GM12878 (cell line): ENCODE measurements at regions not wholly inside any gene's neighbourhood (a gene's known extent, or its start where the extent isn't known, plus 50 kb on each side); places are given as distances from the start of the nearest gene placed in this dataset.

Experiments used
- ATAC-seq: fragments of 200-7000 bp; cut with Tn5 transposase; 3 replicates; pipeline ENCODE4 v1.9.1; 2020; ENCODE audit warnings: mild to moderate bottlenecking, moderate library complexity
- BruUV-seq: library from RNA; stranded (reverse); fragments of 400-500 nt; replicated peaks from 2 replicates; lab custom pipeline; 2021; lab: Mats Ljungman, UMichigan
- CTCF ChIA-PET: fragments of 300-600 bp; sonication (Branson Sonifier 250); formaldehyde crosslinking; extraction: SDS; loops from one replicate; lab custom pipeline; 2021; ENCODE audit warnings: inconsistent platforms; lab: Yijun Ruan, JAX
- POLR2A ChIA-PET: fragments of 350-600 bp; formaldehyde crosslinking; extraction: SDS; loops from one replicate; lab custom pipeline; 2021; ENCODE audit warnings: inconsistent platforms; lab: Charles Lee
- RAD21 ChIA-PET: fragments of 300-600 bp; sonication (Branson Sonifier 250); formaldehyde crosslinking; loops from one replicate; lab custom pipeline; 2023; ENCODE audit warnings: antibody characterized with exemption; ENCODE audit not compliant: unreplicated experiment; lab: Charles Lee
- SMC1A ChIA-PET: fragments of 300-600 bp; sonication (Branson Sonifier 250); formaldehyde crosslinking; loops from one replicate; lab custom pipeline; 2023; ENCODE audit not compliant: unreplicated experiment, uncharacterized antibody; lab: Charles Lee
- DNase-seq: peaks from one replicate; pipeline ENCODE4 v3.0.0-alpha.2; 2011; ENCODE audit warnings: low read depth, low spot score
- FAIRE-seq: peaks from 3 replicates; lab custom pipeline; 2011; peaks lifted over from hg19 to GRCh38; lab: Jason Lieb, UNC
- H2AFZ ChIP-seq: 2 replicates; pipeline ENCODE4 v1.6.0; 2011; ENCODE audit warnings: low read depth, low read length, control low read depth; ENCODE audit not compliant: control insufficient read depth
- H3K27ac ChIP-seq: 2 replicates; pipeline ENCODE4 v1.5.1; 2011; ENCODE audit warnings: control low read depth; ENCODE audit not compliant: control insufficient read depth, insufficient read depth
- H3K27me3 ChIP-seq, 2 experiments: replicated peaks in 1 of 2; 2 replicates each; pipeline versions ENCODE4 v1.6.0 to v1.6.1; 2011; ENCODE audit warnings: low read length in 1 of 2; ENCODE audit not compliant: control insufficient read depth in 2 of 2, insufficient read depth in 2 of 2
- H3K36me3 ChIP-seq, 2 experiments: 2 replicates each; pipeline ENCODE4 v1.5.1; 2011; ENCODE audit warnings: low read length in 1 of 2; ENCODE audit not compliant: control insufficient read depth in 2 of 2, insufficient read depth in 2 of 2
- H3K4me1 ChIP-seq: 2 replicates; pipeline ENCODE4 v1.6.1; 2011; ENCODE audit warnings: mild to moderate bottlenecking, low read length, moderate library complexity, mixed read lengths; ENCODE audit not compliant: control insufficient read depth, insufficient read depth
- H3K4me2 ChIP-seq: 2 replicates; pipeline ENCODE4 v1.6.0; 2011; ENCODE audit warnings: control low read depth; ENCODE audit not compliant: control insufficient read depth, insufficient read depth
- H3K4me3 ChIP-seq: fragments of 200-600 bp; sonication (generic); 2 replicates; pipeline ENCODE4 v1.5.1; 2016
- H3K79me2 ChIP-seq: 2 replicates; pipeline ENCODE4 v1.6.0; 2011; ENCODE audit warnings: low read length; ENCODE audit not compliant: control insufficient read depth, insufficient read depth
- H3K9ac ChIP-seq: 2 replicates; pipeline ENCODE4 v1.8.0; 2011; ENCODE audit warnings: low read length, control low read depth, mixed read lengths; ENCODE audit not compliant: control insufficient read depth, insufficient read depth
- H3K9me3 ChIP-seq: replicated peaks from 3 replicates; pipeline ENCODE4 v1.5.1; 2011; ENCODE audit warnings: mild to moderate bottlenecking, low read length; ENCODE audit not compliant: control insufficient read depth, insufficient read depth
- H4K20me1 ChIP-seq: 2 replicates; pipeline ENCODE4 v1.6.0; 2011; ENCODE audit not compliant: control insufficient read depth, insufficient read depth
- ATF7 ChIP-seq: fragments of 450-650 bp; IDR thresholded peaks from 2 replicates; pipeline ENCODE4 v1.6.1; 2016; ENCODE audit warnings: low read depth, mild to moderate bottlenecking
- CBX5 ChIP-seq: sonication (generic); IDR thresholded peaks from 2 replicates; pipeline ENCODE4 v1.6.1; 2016; ENCODE audit warnings: low read depth, moderate library complexity, mild to moderate bottlenecking, inconsistent platforms
- CREM ChIP-seq: IDR thresholded peaks from 2 replicates; pipeline ENCODE4 v1.6.1; 2014; ENCODE audit warnings: antibody characterized with exemption, low read depth
- HDAC6 ChIP-seq: fragments of 200-600 bp; sonication (generic); IDR thresholded peaks from one replicate; pipeline ENCODE4 v1.8.0; 2017; ENCODE audit warnings: antibody characterized with exemption; ENCODE audit not compliant: unreplicated experiment
- HDGF ChIP-seq: fragments of 450-650 bp; IDR thresholded peaks from 2 replicates; pipeline ENCODE4 v1.6.1; 2016; ENCODE audit warnings: antibody characterized with exemption
- IKZF2 ChIP-seq, 2 experiments: fragments of 450-650 bp; IDR thresholded peaks; 2 replicates each; pipeline ENCODE4 v1.6.1; 2017; ENCODE audit warnings: mild to moderate bottlenecking in 2 of 2, moderate library complexity in 2 of 2
- KAT2A ChIP-seq: conservative IDR thresholded peaks from 2 replicates; pipeline ENCODE4 v1.6.1; 2011; ENCODE audit warnings: low read depth, low read length; ENCODE audit not compliant: control insufficient read depth
- MYB ChIP-seq: fragments of 150-350 bp; IDR thresholded peaks from 2 replicates; pipeline ENCODE4 v1.6.1; 2014; ENCODE audit warnings: mild to moderate bottlenecking, low read depth, low read length, borderline replicate concordance
- POLR2A ChIP-seq: IDR thresholded peaks from 2 replicates; pipeline ENCODE4 v1.6.1; 2011; ENCODE audit warnings: low read depth, mild to moderate bottlenecking, low read length
- RELA ChIP-seq: fragments of 450-650 bp; IDR thresholded peaks from 2 replicates; pipeline ENCODE4 v1.8.0; 2014; ENCODE audit warnings: borderline replicate concordance; ENCODE audit not compliant: partially characterized antibody
- SMARCA5 ChIP-seq: fragments of 450-650 bp; IDR thresholded peaks from 2 replicates; pipeline ENCODE4 v1.6.1; 2017; ENCODE audit warnings: mild to moderate bottlenecking
- SREBF1 ChIP-seq: IDR thresholded peaks from 2 replicates; pipeline ENCODE4 v1.6.1; 2012; ENCODE audit warnings: mild to moderate bottlenecking, low read length
- TBL1XR1 ChIP-seq: IDR thresholded peaks from 2 replicates; pipeline ENCODE4 v1.6.1; 2012; ENCODE audit warnings: low read depth, low read length, improper control_type of control experiment
- ZSCAN29 ChIP-seq: fragments of 450-650 bp; IDR thresholded peaks from 2 replicates; pipeline ENCODE4 v1.6.1; 2017; ENCODE audit warnings: mild to moderate bottlenecking, moderate library complexity
- ZZZ3 ChIP-seq: IDR thresholded peaks from 2 replicates; pipeline ENCODE4 v1.6.1; 2011; ENCODE audit warnings: low read depth; ENCODE audit not compliant: control insufficient read depth, insufficient read length
- WGBS: methylation state at CpG from one replicate; pipeline ENCODE4 v1.1.6; 2016; ENCODE audit warnings: low lambda C conversion rate; ENCODE audit not compliant: insufficient replicate concordance, insufficient coverage; ENCODE audit errors: missing lambda C conversion rate; 5-methylcytosine and 5-hydroxymethylcytosine counted together
- in situ Hi-C: fragments of 300-500 bp; cut with MboI; formaldehyde crosslinking; loops from 9 replicates; pipeline ENCODE4 v1.14.3; 2018; ENCODE audit warnings: mixed read lengths
- intact Hi-C: fragments of 100-400 bp; cut with micrococcal nuclease; formaldehyde crosslinking; loops from one replicate; pipeline ENCODE4 v1.14.2; 2022; ENCODE audit not compliant: unreplicated experiment
- TF ChIP-seq, protein P1 (sequence below): fragments of 450-650 bp; IDR thresholded peaks from 2 replicates; pipeline ENCODE4 v1.6.1; 2017; ENCODE audit warnings: antibody characterized with exemption, mild to moderate bottlenecking, moderate library complexity
- TF ChIP-seq, protein P2 (sequence below): fragments of 450-650 bp; IDR thresholded peaks from 2 replicates; pipeline ENCODE4 v1.6.1; 2017; ENCODE audit warnings: mild to moderate bottlenecking, moderate library complexity
- TF ChIP-seq, protein P3 (sequence below): IDR thresholded peaks from 2 replicates; pipeline ENCODE4 v1.6.1; 2011; ENCODE audit warnings: mild to moderate bottlenecking, low read depth, low read length, moderate library complexity; ENCODE audit not compliant: insufficient replicate concordance

DNA sequence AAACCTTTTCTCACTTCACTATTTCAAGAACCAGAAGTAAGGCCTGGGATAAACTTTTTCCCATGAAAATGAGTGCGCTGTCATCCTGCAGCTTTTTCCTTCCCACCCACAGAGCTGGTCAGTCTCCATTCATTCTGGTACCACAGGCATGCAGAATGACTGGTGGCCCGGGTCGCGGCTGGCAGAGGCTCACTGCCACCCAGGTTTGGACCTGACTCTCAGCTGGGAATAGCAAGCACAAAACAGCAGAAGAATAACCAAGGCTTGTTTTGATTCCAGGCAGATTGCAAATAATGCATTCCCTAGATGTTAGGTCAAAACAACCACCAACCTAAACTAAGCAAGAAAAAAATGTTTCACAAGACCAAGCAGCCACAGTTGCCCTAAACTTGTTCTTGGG is 190.5 kb upstream of the NRP1 start (continued):
- TF ChIP-seq, protein P1, sequence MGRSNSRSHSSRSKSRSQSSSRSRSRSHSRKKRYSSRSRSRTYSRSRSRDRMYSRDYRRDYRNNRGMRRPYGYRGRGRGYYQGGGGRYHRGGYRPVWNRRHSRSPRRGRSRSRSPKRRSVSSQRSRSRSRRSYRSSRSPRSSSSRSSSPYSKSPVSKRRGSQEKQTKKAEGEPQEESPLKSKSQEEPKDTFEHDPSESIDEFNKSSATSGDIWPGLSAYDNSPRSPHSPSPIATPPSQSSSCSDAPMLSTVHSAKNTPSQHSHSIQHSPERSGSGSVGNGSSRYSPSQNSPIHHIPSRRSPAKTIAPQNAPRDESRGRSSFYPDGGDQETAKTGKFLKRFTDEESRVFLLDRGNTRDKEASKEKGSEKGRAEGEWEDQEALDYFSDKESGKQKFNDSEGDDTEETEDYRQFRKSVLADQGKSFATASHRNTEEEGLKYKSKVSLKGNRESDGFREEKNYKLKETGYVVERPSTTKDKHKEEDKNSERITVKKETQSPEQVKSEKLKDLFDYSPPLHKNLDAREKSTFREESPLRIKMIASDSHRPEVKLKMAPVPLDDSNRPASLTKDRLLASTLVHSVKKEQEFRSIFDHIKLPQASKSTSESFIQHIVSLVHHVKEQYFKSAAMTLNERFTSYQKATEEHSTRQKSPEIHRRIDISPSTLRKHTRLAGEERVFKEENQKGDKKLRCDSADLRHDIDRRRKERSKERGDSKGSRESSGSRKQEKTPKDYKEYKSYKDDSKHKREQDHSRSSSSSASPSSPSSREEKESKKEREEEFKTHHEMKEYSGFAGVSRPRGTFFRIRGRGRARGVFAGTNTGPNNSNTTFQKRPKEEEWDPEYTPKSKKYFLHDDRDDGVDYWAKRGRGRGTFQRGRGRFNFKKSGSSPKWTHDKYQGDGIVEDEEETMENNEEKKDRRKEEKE, result no peak
- TF ChIP-seq ZSCAN29 (no peak), MYB (no peak), CREM (no peak), IKZF2 (IDR thresholded peaks at IDR 0.05) (no peak), TBL1XR1 (no peak), SREBF1 (no peak), ZZZ3 (no peak), HDAC6 (no peak)

DNA sequence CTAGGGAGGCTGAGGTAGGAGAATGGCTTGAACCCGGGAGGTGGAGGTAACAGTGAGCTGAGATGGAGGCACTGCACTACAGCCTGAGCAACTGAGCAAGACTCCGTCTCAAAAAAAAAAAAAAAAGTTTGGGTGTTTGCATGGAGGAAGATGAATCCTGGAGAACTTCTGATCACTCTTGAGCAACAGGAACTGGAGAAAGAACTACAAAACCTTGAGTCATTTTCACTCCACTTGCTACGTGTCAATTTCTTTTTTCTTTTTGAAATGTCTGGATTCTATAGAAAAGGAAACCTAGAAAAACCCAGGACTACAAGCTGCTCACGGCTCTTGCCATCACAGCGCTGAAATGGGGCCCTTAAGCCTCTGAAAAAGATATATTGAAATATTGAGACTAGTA is 189.6 kb upstream of the NRP1 start:
- in situ Hi-C loops, result no loop called here
- ChIA-PET CTCF (interaction anchor here (0.5 to 0.8 kb wide), 4 partner anchors 24 to 234 kb away, joined by 3 to 4 read pairs (median 3); no protein-coding TSS in a partner anchor), RAD21 (no interaction called here), SMC1A (interaction anchor here (0.7 kb wide), 1 partner anchor 22 kb away, joined by 3 read pairs; no protein-coding TSS in a partner anchor), POLR2A (interaction anchor here (0.6 kb wide), 1 partner anchor 602 kb away, joined by 4 read pairs; no protein-coding TSS in a partner anchor)
- intact Hi-C loops, result no loop called here
- ATAC-seq (no peak), FAIRE-seq (no peak), DNase-seq (no peak)
- Histone ChIP-seq H2AFZ (no peak overlapping the region), H3K9me3 (no peaks in the 10 kb centered on the region), H3K4me1 (no peaks in the 10 kb centered on the region), H4K20me1 (no peaks in the 10 kb centered on the region), H3K27ac (no peak overlapping the region), H3K27me3 (no peaks in the 10 kb centered on the region), H3K9ac (no peak overlapping the region), H3K4me2 (no peak overlapping the region), H3K4me3 (no peak overlapping the region), H3K79me2 (no peaks in the 10 kb centered on the region), H3K36me3 (no peaks in the 10 kb centered on the region)
- no TSS peak for BruUV-seq
- WGBS, result 52% methylated on average over 5 of the region's 5 CpGs
- no peak for TF ChIP-seq HDGF
- TF ChIP-seq SMARCA5, result no peak
- TF ChIP-seq IKZF2 (IDR thresholded peaks at IDR 0.05), result no peak
- no peak for TF ChIP-seq RELA
- TF ChIP-seq KAT2A, result no peak
- no peak for TF ChIP-seq ATF7
- TF ChIP-seq, protein P2, sequence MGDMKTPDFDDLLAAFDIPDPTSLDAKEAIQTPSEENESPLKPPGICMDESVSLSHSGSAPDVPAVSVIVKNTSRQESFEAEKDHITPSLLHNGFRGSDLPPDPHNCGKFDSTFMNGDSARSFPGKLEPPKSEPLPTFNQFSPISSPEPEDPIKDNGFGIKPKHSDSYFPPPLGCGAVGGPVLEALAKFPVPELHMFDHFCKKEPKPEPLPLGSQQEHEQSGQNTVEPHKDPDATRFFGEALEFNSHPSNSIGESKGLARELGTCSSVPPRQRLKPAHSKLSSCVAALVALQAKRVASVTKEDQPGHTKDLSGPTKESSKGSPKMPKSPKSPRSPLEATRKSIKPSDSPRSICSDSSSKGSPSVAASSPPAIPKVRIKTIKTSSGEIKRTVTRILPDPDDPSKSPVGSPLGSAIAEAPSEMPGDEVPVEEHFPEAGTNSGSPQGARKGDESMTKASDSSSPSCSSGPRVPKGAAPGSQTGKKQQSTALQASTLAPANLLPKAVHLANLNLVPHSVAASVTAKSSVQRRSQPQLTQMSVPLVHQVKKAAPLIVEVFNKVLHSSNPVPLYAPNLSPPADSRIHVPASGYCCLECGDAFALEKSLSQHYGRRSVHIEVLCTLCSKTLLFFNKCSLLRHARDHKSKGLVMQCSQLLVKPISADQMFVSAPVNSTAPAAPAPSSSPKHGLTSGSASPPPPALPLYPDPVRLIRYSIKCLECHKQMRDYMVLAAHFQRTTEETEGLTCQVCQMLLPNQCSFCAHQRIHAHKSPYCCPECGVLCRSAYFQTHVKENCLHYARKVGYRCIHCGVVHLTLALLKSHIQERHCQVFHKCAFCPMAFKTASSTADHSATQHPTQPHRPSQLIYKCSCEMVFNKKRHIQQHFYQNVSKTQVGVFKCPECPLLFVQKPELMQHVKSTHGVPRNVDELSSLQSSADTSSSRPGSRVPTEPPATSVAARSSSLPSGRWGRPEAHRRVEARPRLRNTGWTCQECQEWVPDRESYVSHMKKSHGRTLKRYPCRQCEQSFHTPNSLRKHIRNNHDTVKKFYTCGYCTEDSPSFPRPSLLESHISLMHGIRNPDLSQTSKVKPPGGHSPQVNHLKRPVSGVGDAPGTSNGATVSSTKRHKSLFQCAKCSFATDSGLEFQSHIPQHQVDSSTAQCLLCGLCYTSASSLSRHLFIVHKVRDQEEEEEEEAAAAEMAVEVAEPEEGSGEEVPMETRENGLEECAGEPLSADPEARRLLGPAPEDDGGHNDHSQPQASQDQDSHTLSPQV, result no peak
- TF ChIP-seq POLR2A, result no peak
- TF ChIP-seq, protein P3, sequence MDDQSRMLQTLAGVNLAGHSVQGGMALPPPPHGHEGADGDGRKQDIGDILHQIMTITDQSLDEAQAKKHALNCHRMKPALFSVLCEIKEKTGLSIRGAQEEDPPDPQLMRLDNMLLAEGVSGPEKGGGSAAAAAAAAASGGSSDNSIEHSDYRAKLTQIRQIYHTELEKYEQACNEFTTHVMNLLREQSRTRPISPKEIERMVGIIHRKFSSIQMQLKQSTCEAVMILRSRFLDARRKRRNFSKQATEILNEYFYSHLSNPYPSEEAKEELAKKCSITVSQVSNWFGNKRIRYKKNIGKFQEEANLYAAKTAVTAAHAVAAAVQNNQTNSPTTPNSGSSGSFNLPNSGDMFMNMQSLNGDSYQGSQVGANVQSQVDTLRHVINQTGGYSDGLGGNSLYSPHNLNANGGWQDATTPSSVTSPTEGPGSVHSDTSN, result no peak
- TF ChIP-seq CBX5, result no peak
